GM21576 (cell line): ENCODE measurements at regions not wholly inside any gene's neighbourhood (a gene's known extent, or its start where the extent isn't known, plus 50 kb on each side); places are given as distances from the start of the nearest gene placed in this dataset.
"Not testable (repeated sequence)": the region's sequence is repeated elsewhere in the genome, so short reads cannot be mapped to it uniquely, and the experiment has no call there.

ENCODE experiments used
- ATAC-seq: cut with Tn5 transposase; IDR thresholded peaks from one replicate; pipeline ENCODE4 v1.9.1; 2021; ENCODE audit warnings: mild to moderate bottlenecking, moderate library complexity; ENCODE audit not compliant: unreplicated experiment

GRCh38 chr6:74448850-74449249, 752.8 kb downstream of the CD109 start:
- no peak for ATAC-seq

GRCh38 chr6:74447013-74447412, 751.0 kb downstream of the CD109 start:
- no peak for ATAC-seq

GRCh38 chr6:74439123-74439811, 743.3 kb downstream of the CD109 start:
- no peak for ATAC-seq

GRCh38 chr6:74438395-74438794, 742.4 kb downstream of the CD109 start:
- ATAC-seq = not testable (repeated sequence)

- ATAC-seq = no peak
Observed at GRCh38 chr6:74434171-74434570, 738.2 kb downstream of the CD109 start.

GRCh38 chr6:74431873-74432580, 736.0 kb downstream of the CD109 start:
- ATAC-seq = no peak

GRCh38 chr6:74420221-74420620, 724.2 kb downstream of the CD109 start:
- ATAC-seq = no peak

- no peak for ATAC-seq
Observed at GRCh38 chr6:74415056-74415455, 719.1 kb downstream of the CD109 start.

- ATAC-seq = no peak
Observed at GRCh38 chr6:74410630-74411029, 714.6 kb downstream of the CD109 start.

GRCh38 chr6:74409447-74409846, 713.4 kb downstream of the CD109 start:
- peak; percentile 73 for ATAC-seq

GRCh38 chr6:74408844-74409243, 712.8 kb downstream of the CD109 start:
- ATAC-seq = no peak

- ATAC-seq = no peak
Observed at GRCh38 chr6:74404366-74404765, 708.4 kb downstream of the CD109 start.

GRCh38 chr6:74402781-74403180, 706.8 kb downstream of the CD109 start:
- no peak for ATAC-seq

GRCh38 chr6:74378437-74378836, 682.4 kb downstream of the CD109 start:
- ATAC-seq = not testable (repeated sequence)

GRCh38 chr6:74369556-74369993, 673.6 kb downstream of the CD109 start:
- no peak for ATAC-seq

- no peak for ATAC-seq
Observed at GRCh38 chr6:74368746-74369145, 672.7 kb downstream of the CD109 start.

- ATAC-seq = no peak
Observed at GRCh38 chr6:74366634-74367033, 670.6 kb downstream of the CD109 start.

- no peak for ATAC-seq
Observed at GRCh38 chr6:74362391-74362790, 666.4 kb downstream of the CD109 start.

- ATAC-seq = no peak
Observed at GRCh38 chr6:74357321-74357720, 661.3 kb downstream of the CD109 start.

- no peak for ATAC-seq
Observed at GRCh38 chr6:74356391-74356790, 660.4 kb downstream of the CD109 start.

GRCh38 chr6:74346936-74347535, 651.0 kb downstream of the CD109 start:
- ATAC-seq = no peak

GRCh38 chr6:74343804-74344203, 647.8 kb downstream of the CD109 start:
- no peak for ATAC-seq
